ENCODE measurements at regions not wholly inside any gene's neighbourhood (a gene's known extent, or its start where the extent isn't known, plus 50 kb on each side); places are given as distances from the start of the nearest gene placed in this dataset.

DNA sequence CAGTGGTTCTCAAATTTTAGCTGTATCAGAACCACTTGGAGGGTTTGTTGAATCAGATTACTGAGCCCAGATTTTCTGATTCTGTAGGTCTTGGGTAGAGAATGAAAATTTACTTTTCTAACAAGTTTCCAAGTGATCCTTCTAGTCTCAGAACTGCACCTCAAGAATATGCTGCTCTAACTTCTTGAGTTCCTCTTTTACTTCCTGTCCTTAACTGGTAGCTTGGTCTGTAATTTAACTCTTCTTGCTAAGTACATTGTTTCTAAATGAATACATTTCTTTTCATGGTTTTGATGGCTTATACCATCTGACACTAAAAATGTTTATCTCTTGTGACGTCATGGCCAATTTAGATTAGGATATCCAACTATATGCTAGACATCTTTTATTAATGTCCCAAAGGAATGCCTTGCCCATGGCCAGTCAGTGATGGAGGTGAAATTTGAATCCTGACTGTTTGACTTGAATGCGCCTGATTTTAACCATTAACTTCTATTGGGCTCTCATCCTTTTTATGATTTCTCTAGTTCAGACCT lies 262.6 kb upstream of the NAALADL2 start:
- TF ChIP-seq, protein P1, sequence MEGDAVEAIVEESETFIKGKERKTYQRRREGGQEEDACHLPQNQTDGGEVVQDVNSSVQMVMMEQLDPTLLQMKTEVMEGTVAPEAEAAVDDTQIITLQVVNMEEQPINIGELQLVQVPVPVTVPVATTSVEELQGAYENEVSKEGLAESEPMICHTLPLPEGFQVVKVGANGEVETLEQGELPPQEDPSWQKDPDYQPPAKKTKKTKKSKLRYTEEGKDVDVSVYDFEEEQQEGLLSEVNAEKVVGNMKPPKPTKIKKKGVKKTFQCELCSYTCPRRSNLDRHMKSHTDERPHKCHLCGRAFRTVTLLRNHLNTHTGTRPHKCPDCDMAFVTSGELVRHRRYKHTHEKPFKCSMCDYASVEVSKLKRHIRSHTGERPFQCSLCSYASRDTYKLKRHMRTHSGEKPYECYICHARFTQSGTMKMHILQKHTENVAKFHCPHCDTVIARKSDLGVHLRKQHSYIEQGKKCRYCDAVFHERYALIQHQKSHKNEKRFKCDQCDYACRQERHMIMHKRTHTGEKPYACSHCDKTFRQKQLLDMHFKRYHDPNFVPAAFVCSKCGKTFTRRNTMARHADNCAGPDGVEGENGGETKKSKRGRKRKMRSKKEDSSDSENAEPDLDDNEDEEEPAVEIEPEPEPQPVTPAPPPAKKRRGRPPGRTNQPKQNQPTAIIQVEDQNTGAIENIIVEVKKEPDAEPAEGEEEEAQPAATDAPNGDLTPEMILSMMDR (IDR thresholded peaks at IDR 0.05), result no peak
- no peak for TF ChIP-seq POLR2A (IDR thresholded peaks at IDR 0.05)
